ENCODE measurements at regions not wholly inside any gene's neighbourhood (a gene's known extent, or its start where the extent isn't known, plus 50 kb on each side); places are given as distances from the start of the nearest gene placed in this dataset.
"Not testable (repeated sequence)": the region's sequence is repeated elsewhere in the genome, so short reads cannot be mapped to it uniquely, and the experiment has no call there.

GRCh38 chr2:83291083-83291482 lies 1168.0 kb downstream of the SUCLG1 start:
- DNase-seq (ENCODE audit: low read depth) = no peak
- no peak overlapping the region for H3K4me3 ChIP-seq (ENCODE audit: low read depth, low read length)

- no peak overlapping the region for H3K4me3 ChIP-seq (ENCODE audit: low read depth, low read length)
- DNase-seq (ENCODE audit: low read depth) = no peak
Observed at GRCh38 chr2:83282841-83283240, 1176.2 kb downstream of the SUCLG1 start.

GRCh38 chr2:83282043-83282795 lies 1176.9 kb downstream of the SUCLG1 start:
- no peak overlapping the region for H3K4me3 ChIP-seq (ENCODE audit: low read depth, low read length)
- DNase-seq (ENCODE audit: low read depth) = no peak

- no peak overlapping the region for H3K4me3 ChIP-seq (ENCODE audit: low read depth, low read length)
Observed at GRCh38 chr2:83280391-83280790, 1178.7 kb downstream of the SUCLG1 start.

GRCh38 chr2:83273322-83273721 lies 1185.8 kb downstream of the SUCLG1 start:
- no peak overlapping the region for H3K4me3 ChIP-seq (ENCODE audit: low read depth, low read length)
- no peak for DNase-seq (ENCODE audit: low read depth)

More at GRCh38 chr2:83280391-83280790, 1178.7 kb downstream of the SUCLG1 start:
- no peak for DNase-seq (ENCODE audit: low read depth)

- no peak for DNase-seq (ENCODE audit: low read depth)
- no peak overlapping the region for H3K4me3 ChIP-seq (ENCODE audit: low read depth, low read length)
Observed at GRCh38 chr2:83261591-83262136, 1197.4 kb downstream of the SUCLG1 start.

GRCh38 chr2:83253848-83254247 lies 1205.2 kb downstream of the SUCLG1 start:
- H3K4me3 ChIP-seq (ENCODE audit: low read depth, low read length) = no peak overlapping the region
- no peak for DNase-seq (ENCODE audit: low read depth)

- no peak for DNase-seq (ENCODE audit: low read depth)
- no peak overlapping the region for H3K4me3 ChIP-seq (ENCODE audit: low read depth, low read length)
Observed at GRCh38 chr2:83251321-83251872, 1207.7 kb downstream of the SUCLG1 start.

- not testable (repeated sequence) for DNase-seq (ENCODE audit: low read depth); H3K4me3 ChIP-seq (ENCODE audit: low read depth, low read length)
Observed at GRCh38 chr2:83245806-83246537, 1213.1 kb downstream of the SUCLG1 start.

GRCh38 chr2:83240611-83241010 lies 1218.5 kb downstream of the SUCLG1 start:
- no peak for DNase-seq (ENCODE audit: low read depth)
- no peak overlapping the region for H3K4me3 ChIP-seq (ENCODE audit: low read depth, low read length)

GRCh38 chr2:83238111-83238510 lies 1221.0 kb downstream of the SUCLG1 start:
- H3K4me3 ChIP-seq (ENCODE audit: low read depth, low read length) = no peak overlapping the region
- DNase-seq (ENCODE audit: low read depth) = no peak

GRCh38 chr2:83234246-83234645 lies 1224.8 kb downstream of the SUCLG1 start:
- peak; percentile 16 for DNase-seq (ENCODE audit: low read depth)
- H3K4me3 ChIP-seq (ENCODE audit: low read depth, low read length) = no peak overlapping the region

- no peak overlapping the region for H3K4me3 ChIP-seq (ENCODE audit: low read depth, low read length)
- DNase-seq (ENCODE audit: low read depth) = no peak
Observed at GRCh38 chr2:83233781-83234180, 1225.3 kb downstream of the SUCLG1 start.

- H3K4me3 ChIP-seq (ENCODE audit: low read depth, low read length) = no peak overlapping the region
- DNase-seq (ENCODE audit: low read depth) = peak; percentile 14
Observed at GRCh38 chr2:83233326-83233725, 1225.8 kb downstream of the SUCLG1 start.

GRCh38 chr2:83229443-83229842 lies 1229.6 kb downstream of the SUCLG1 start:
- H3K4me3 ChIP-seq (ENCODE audit: low read depth, low read length) = no peak overlapping the region
- no peak for DNase-seq (ENCODE audit: low read depth)

- H3K4me3 ChIP-seq (ENCODE audit: low read depth, low read length) = no peak overlapping the region
- no peak for DNase-seq (ENCODE audit: low read depth)
Observed at GRCh38 chr2:83224591-83225200, 1234.4 kb downstream of the SUCLG1 start.

GRCh38 chr2:83221258-83221657 lies 1237.8 kb downstream of the SUCLG1 start:
- no peak overlapping the region for H3K4me3 ChIP-seq (ENCODE audit: low read depth, low read length)
- DNase-seq (ENCODE audit: low read depth) = peak; percentile 12

- DNase-seq (ENCODE audit: low read depth) = no peak
- no peak overlapping the region for H3K4me3 ChIP-seq (ENCODE audit: low read depth, low read length)
Observed at GRCh38 chr2:83217854-83218253, 1241.2 kb downstream of the SUCLG1 start.

GRCh38 chr2:83196225-83196624 lies 1262.9 kb downstream of the SUCLG1 start:
- DNase-seq (ENCODE audit: low read depth) = peak; percentile 9
- no peak overlapping the region for H3K4me3 ChIP-seq (ENCODE audit: low read depth, low read length)

GRCh38 chr2:83191316-83191715 lies 1267.8 kb downstream of the SUCLG1 start:
- DNase-seq (ENCODE audit: low read depth) = no peak
- H3K4me3 ChIP-seq (ENCODE audit: low read depth, low read length) = no peak overlapping the region

Measured in skeletal muscle cell (primary cell).